ENCODE measurements at regions not wholly inside any gene's neighbourhood (a gene's known extent, or its start where the extent isn't known, plus 50 kb on each side); places are given as distances from the start of the nearest gene placed in this dataset.

DNA sequence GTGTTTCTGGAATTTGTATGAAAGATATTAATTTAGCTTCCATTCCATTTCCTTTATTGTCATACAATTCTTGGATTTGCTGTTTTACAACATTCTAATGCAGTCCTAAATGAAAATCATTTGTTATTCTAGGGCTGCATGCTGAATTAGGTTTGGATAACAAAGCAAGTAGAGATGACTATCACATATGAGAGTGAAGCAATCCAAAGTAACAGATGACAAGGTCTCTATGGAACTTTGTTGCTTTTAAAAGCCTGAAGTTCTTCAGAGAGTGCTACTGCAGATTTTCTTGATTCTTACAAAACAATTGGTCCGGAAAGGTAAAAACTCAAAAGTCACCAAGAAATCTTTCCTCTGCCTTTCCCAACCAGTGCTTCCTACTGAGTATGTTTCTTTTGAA is 56.9 kb upstream of the VCAN start:
- no peaks in the 10 kb centered on the region for H3K79me2 ChIP-seq (ENCODE audit: low read length)
- H3K27ac ChIP-seq (ENCODE audit: low read length) = no peak overlapping the region
- ATAC-seq = no peak
- no peaks in the 10 kb centered on the region for H3F3A ChIP-seq (ENCODE audit: low read length, unreplicated experiment)
- no peaks in the 10 kb centered on the region for H3K36me3 ChIP-seq (ENCODE audit: low read depth, low read length)
- H3K27me3 ChIP-seq (ENCODE audit: low read length) = no peaks in the 10 kb centered on the region
- H3K9me2 ChIP-seq (replicated peaks; ENCODE audit: low read length) = no peaks in the 10 kb centered on the region
- peaks cover 11% of the 10 kb centered on the region; the same call in 1 of the 2 replicates for H3K4me1 ChIP-seq (ENCODE audit: insufficient read depth, low read length)
- TF ChIP-seq EZH2phosphoT487 (IDR thresholded peaks at IDR 0.05; ENCODE audit: borderline replicate concordance, low read length) (no peak), EZH2 (IDR thresholded peaks at IDR 0.05; ENCODE audit: low read length, unreplicated experiment) (no peak), CTCF (conservative IDR thresholded peaks at IDR 0.05; ENCODE audit: low read depth, low read length) (no peak)
- no peaks in the 10 kb centered on the region for H4K20me1 ChIP-seq (ENCODE audit: low read length)
- BruUV-seq (replicated peaks) = no TSS peak
- intact Hi-C loops (cut with micrococcal nuclease) = no loop called here
- no peak overlapping the region for H3K9ac ChIP-seq (ENCODE audit: low read length)
- ChIA-PET CTCF (no interaction called here), POLR2A (ENCODE audit: unreplicated experiment) (no interaction called here)
- H3K4me3 ChIP-seq (ENCODE audit: low read length) = no peak overlapping the region
- DNase-seq = no peak
- H2AFZ ChIP-seq (ENCODE audit: low read length) = no peak overlapping the region
- no peaks in the 10 kb centered on the region for H3K9me3 ChIP-seq (ENCODE audit: low read length)
- no peak overlapping the region for H3K4me2 ChIP-seq (ENCODE audit: low read length)

DNA sequence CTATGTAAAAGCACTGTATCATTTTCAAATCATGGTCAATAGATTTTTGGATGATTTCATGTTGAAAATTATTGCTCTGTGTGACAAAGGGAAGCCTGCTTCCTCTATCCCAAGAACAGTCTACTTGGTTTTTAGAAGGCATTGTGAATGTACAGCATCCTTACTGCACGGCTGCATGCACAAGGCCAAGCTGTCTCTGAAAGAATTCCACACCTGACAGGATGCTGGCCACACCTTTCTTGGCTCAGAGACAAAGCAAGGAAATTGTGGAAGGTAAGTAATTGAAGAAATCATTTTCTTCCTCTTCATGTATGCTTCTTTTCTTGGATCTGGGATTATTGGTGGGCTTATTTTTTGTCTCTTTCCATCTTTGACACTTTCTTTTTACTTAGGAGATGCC is 53.7 kb upstream of the VCAN start:
- Histone ChIP-seq H3K9ac (ENCODE audit: low read length) (no peak overlapping the region), H3K27me3 (ENCODE audit: low read length) (no peaks in the 10 kb centered on the region), H3K9me3 (ENCODE audit: low read length) (no peaks in the 10 kb centered on the region), H3K36me3 (ENCODE audit: low read depth, low read length) (no peaks in the 10 kb centered on the region), H2AFZ (ENCODE audit: low read length) (peak overlapping the region; percentile 92), H3F3A (ENCODE audit: low read length, unreplicated experiment) (no peaks in the 10 kb centered on the region), H3K9me2 (replicated peaks; ENCODE audit: low read length) (no peaks in the 10 kb centered on the region), H3K79me2 (ENCODE audit: low read length) (no peaks in the 10 kb centered on the region), H4K20me1 (ENCODE audit: low read length) (no peaks in the 10 kb centered on the region), H3K4me3 (ENCODE audit: low read length) (no peak overlapping the region), H3K4me2 (ENCODE audit: low read length) (peak overlapping the region; percentile 90), H3K27ac (ENCODE audit: low read length) (no peak overlapping the region), H3K4me1 (ENCODE audit: insufficient read depth, low read length) (peaks cover 11% of the 10 kb centered on the region; the same call in 1 of the 2 replicates)
- POLR2A ChIA-PET (ENCODE audit: unreplicated experiment) = no interaction called here
- TF ChIP-seq EZH2phosphoT487 (IDR thresholded peaks at IDR 0.05; ENCODE audit: borderline replicate concordance, low read length) = no peak
- TF ChIP-seq EZH2 (IDR thresholded peaks at IDR 0.05; ENCODE audit: low read length, unreplicated experiment) = no peak
- TF ChIP-seq CTCF (conservative IDR thresholded peaks at IDR 0.05; ENCODE audit: low read depth, low read length) = no peak
- CTCF ChIA-PET = no interaction called here
- intact Hi-C loops (cut with micrococcal nuclease) = loop anchor here (5.0 kb wide), 1 partner anchor 151 kb away; no protein-coding TSS in a partner anchor
- DNase-seq (no peak), ATAC-seq (no peak)
- BruUV-seq (replicated peaks) = no TSS peak
